H4 (cell line): ENCODE measurements at regions not wholly inside any gene's neighbourhood (a gene's known extent, or its start where the extent isn't known, plus 50 kb on each side); places are given as distances from the start of the nearest gene placed in this dataset.
"Not testable (repeated sequence)": the region's sequence is repeated elsewhere in the genome, so short reads cannot be mapped to it uniquely, and the experiment has no call there.

Experiments
- DNase-seq: peaks from one replicate; pipeline ENCODE4 v3.0.0-alpha.2; 2015; ENCODE audit warnings: low spot score

DNA sequence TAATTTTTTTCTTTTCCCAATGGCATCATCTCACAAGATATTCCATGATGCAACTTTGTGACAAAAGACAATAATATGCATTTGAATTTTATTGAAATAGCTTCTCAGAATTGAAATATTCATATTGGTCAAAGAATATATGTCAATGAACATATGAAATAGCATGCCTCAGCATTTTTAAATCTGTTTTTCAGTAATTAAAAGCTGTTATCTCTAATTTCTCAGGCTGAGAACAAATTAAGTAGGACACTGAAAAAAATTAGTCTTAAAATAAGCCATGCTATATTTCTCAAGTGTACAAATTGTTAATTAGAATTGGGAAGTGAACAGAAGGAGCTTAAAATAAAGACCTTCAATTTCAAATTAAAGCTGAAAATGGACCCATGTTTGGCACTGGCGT is 570.1 kb downstream of the MFSD1 start:
- DNase-seq, result no peak

DNA sequence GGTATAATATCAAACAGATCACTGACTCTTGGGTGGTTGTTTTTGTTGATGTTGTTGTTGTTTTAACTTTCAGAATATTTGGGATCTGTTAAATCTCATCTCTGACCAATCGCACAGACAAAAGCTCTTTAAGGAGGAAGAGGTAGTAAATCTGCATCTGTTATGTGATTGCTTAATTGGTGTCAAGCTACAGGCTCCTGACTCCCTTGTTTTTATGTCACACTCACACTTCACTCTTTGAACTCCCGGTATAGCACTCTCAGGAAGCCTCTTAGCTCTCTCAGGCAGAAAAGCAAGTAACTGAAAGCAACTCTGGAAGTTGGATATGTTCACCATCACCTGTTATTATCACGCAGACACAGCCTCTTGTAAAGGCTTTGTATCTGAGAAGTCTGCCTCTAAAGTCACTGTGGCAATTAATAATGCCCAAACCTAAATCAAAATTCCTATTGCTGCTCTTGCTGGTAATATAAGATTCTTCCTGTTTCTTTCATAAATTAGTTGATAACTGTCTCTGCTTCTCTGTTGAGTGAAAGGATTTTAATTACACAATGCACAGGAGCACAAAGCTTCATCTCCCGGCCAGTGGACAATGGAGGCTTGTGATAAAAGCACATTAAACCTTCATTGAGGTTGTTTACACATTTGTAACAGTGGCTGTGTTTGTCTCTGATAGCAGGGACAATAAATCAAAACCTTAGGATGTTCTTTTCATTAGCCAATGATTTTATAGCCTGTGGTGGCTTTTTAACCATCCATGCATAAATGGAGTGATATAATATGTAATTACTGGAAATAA is 576.7 kb downstream of the MFSD1 start:
- no peak for DNase-seq

DNA sequence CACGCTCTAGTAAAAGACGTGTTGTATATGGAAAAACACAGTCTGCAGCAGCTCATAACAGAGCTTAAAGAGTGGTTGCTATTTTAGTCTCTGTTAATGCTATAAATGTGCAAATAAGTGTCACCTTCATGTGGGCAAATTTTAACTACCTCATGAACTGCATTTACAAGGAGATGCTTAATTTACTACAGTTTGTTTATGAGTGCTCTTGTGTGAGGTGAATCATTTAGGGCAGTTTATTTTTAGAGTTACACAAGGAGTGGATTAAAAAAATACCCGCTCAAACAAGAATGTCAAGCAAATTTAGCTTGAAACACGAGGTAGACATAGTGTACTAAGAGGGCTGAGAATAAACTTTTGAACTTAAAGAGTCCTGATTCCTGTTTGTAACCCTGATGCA is 579.0 kb downstream of the MFSD1 start:
- DNase-seq, result no peak

DNA sequence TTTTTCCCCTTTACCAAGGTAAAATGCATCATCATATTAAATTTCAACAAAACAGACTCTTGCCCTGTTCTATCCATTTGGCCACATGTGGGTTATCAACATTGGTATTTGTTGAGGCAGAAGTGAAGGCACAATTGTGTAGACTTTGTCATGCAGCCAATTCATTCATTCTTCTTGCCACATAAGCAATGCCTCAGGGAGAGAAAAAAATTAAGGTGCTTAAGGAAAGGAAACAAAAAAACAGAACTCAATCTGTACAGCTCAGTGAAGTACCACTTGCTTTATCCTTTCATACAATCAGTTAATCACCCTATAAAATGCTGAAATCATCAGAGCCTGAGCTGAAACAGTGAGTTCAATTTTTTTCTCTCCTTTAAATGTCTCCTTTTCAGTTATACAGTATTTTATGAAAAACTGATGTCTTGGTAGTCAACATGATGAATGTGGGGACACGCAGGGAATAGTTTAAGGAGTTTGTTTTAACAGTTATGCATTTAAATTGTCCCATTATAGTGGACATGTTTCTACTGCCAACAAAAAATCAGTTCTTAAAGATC is 588.9 kb downstream of the MFSD1 start:
- no peak for DNase-seq

DNA sequence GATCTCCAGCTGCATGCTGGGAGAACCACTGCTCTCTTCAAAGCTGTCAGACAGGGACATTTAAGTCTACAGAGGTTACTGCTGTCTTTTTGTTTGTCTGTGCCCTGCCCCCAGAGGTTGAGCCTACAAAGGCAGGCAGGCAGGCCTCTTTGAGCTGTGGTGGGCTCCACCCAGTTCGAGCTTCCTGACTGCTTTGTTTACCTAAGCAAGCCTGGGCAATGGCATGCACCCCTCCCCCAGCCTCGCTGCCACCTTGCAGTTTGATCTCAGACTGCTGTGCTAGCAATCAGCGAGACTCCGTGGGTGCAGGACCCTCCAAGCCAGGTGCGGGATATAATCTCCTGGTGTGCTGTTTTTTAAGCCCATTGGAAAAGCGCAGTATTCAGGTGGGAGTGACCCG is 591.0 kb upstream of the IL12A start:
- not testable (repeated sequence) for DNase-seq

DNA sequence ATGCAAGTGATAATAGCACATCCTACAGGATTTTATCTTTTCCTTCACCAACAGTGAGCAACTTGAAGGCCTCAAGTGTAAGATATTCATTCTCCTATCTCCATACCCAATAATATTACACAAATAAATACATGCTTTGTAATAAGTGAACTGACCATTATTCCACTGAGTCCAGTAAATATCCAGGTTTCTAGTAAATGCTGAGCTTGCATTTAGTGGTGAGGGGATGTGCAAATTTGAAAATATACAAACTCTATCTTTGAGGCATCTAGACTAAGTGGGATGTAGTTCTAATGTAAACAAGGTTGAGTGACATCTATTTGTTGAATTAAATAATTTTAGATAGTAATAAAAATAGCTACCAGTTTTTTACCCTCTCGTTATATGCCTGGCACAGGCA is 587.6 kb upstream of the IL12A start:
- no peak for DNase-seq

DNA sequence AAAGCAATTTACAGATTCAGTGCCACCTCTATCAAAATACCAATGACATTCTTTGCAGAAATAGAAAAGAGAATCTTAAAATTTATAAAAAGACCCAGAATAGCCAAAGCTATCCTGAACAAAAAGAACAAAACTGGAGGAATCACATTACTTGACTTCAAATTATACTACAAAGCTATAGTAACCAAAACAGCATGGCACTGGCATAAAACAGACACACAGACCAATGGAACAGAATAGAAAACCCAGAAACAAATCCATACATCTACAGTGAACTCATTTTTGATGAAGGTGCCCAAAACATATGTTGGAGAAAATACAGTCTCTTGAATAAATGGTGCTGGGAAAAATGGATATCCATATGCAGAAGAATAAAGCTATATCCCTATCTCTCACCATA is 578.9 kb upstream of the IL12A start:
- not testable (repeated sequence) for DNase-seq

DNA sequence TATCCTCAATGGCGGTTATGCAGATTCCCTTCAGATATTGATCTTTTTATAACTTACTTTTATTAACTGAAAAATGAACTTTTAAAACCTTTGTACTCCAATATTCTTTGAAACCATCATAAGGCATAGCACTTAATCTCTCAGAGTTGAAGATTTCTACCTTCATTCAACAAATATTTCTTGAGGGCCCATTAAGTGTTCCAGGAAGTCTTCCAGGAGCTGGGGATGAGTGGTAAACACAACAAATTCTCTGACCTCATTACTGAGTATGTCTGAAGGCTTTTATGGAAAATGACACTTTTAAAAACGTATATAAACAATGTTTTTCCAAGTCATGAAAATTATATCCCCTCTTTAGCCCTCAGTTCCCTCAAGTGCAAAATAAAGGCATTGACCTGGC is 575.3 kb upstream of the IL12A start:
- DNase-seq, result no peak

DNA sequence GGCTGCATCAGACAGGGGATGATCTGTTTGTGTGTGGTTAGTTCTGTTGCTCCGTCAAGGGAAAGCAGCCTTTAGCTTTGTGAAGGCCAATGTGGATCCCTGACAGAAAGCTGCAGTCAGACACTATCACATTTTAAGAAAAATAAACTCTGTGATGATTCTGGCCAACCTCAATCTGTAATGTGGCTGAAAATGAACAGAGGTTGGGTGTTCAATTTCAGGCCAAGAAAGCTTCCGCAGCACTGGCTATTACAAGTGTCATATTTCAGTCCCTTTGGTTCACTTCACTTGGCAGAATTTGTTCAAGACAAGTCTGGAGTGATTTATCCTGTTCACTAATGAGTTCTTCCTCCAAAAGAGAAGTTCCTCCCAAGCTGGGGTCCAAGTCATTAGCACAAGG is 571.8 kb upstream of the IL12A start:
- peak; percentile 41 for DNase-seq

DNA sequence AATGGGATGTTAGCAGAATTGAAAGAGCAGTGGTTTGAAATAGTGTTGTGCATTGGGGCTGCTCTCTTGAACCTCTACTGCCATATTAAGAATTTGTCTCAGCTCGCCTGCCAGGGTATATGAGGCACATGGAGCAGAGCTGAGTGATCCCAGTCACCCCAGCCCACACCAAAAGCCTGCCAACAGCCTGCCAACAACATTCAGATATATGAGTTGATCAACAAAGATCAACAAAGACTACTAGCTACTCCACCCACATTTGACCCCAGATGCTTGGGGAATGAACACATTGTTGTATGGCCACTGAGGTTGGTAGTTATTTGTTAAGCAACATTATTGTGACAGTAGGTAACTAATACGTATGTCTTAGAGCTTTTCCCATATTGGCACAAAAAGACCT is 570.9 kb upstream of the IL12A start:
- DNase-seq, result no peak

DNA sequence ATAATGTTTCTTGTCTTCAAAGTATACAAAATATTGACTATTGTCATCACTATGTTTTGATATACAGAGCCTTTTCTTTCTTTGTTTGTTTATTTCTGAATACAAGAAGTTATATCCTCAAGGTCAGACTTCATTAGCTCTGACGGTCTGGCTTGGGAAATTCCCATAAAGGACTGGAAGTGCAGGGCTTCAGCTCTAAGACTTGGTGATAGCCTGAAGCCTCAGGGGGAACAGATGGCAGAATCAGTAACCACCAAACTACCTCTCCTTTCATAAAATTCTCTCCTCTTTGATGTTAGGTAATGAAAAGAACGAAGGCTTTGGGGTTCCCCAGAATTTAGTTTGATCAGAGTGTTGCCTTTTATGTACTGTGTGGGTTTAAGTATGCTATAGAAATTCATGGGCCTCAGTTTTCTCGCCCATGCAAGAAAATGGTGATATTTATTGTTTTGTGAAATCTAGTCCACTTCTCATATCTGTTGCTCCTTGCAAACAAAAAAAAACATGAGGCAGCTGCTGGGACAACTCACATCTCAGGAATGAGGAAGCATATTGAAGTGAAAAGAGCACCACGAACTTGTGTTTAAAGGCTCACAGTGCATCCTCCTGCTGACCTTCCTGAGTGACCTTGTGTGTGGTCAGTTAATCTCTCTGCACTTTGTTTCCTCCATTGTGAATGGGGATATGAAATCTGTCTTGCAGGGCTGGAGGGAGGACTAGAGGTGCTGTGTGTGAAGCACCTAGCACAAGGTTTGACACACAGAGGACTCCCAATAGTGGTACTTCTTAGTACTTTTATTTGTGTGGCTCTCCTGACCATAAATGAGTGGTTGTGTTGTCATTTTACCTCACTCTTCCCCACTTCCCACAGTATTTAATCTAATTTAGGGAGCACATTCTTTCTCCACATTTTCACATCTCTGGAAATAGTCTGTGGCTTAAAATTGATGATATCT is 569.8 kb upstream of the IL12A start:
- peak; percentile 16 for DNase-seq

DNA sequence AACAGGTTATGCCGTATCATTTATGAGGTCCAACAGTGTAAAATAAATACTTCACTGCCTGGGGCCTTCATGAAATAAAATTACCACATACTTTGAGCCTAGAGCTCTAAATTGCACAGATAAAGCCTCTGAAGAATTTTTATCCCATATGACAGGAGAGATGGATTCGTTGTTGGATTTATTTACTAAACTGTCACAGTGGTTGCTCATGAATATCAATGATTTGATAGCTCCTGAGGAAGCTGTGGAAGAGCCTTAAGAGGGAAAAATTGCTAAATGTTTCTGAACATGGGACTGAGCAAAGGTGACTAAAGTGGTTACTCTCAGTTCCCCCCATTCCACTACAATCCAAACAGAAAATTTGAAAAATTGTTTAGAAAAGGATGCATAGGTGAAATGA is 558.9 kb upstream of the IL12A start:
- DNase-seq, result no peak

DNA sequence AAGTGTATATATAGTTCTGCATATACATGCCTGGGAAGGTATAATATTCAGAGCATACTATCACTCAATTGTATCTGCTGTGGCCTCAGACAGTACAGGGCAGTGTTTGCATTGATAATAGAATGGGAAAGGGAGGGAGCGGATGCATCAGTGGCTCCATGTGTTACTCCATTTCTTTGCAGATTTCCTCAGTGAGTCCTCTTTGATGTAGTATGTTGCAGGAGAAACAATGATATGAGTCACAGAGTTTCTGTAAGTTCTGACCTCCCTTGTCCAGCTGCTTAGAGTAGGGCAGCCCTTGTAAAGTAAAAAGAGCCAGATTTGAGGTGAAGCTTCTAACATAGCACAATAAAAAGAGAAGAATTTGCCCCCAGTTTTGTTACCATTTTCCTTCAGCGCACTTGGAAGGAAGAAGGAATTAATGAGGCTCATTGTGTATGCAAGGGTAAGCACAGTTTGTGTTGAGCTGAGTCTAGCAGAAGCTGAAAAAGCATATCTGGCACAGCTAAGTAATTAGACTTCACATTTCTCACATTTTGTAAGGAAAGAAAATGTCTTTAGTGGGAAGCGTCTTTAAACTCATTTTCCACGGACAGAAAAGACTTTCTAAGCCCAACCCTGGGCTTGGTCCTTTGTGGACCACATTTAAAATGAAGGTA is 555.8 kb upstream of the IL12A start:
- no peak for DNase-seq

DNA sequence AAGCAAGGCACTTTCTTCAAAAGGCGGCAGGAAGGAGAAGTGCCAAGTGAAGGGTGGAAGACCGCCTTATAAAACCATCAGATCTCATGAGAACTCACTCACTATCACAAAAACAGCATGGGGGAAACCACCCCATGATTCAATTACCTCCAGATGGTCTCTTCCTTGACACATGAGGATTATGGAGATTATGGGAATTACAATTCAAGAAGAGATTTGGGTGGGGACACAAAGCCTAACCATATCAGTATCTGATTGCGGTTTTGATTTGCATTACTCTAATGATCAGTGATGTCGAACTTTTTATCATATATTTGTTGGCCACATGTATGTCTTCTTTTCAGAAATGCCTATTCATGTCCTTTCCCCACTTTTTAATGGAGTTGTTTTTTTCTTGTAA is 549.3 kb upstream of the IL12A start:
- no peak for DNase-seq

DNA sequence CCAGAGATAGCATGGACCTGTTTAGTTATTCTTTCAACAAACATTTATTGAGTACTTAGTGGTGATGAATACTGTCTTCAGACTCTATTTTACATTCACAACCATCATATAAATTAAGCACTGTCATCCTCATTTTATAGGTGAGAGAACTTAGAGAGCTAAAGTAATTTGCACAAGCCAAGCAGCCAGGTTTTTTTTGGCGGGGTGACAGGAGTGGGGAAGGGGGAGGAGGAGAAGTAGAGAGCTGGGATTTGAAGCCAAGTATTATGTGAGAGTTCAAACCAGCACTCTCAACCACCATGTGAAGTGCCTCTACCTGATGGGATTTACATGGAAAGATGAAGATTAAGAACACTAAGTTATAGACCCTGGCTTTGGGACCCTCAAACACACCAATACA is 547.4 kb upstream of the IL12A start:
- DNase-seq, result no peak

DNA sequence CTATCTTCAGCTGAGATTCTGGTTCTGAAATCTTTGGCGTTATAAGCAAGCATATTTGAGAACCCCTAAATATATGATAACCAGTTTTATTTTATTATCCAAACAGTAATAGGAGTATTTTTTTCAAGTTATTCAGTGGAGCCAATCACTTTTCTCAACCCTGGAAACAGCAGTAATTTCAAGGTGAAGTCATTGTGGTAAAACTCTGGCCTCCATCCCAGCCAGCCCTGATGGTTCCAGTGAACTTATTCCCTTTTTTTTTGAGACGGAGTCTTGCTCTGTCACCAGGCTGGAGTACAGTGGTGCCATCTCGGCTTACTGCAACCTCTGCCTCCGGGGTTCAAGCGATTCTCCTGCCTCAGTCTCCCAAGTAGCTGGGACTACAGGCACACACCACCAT is 545.4 kb upstream of the IL12A start:
- DNase-seq, result peak; percentile 23

DNA sequence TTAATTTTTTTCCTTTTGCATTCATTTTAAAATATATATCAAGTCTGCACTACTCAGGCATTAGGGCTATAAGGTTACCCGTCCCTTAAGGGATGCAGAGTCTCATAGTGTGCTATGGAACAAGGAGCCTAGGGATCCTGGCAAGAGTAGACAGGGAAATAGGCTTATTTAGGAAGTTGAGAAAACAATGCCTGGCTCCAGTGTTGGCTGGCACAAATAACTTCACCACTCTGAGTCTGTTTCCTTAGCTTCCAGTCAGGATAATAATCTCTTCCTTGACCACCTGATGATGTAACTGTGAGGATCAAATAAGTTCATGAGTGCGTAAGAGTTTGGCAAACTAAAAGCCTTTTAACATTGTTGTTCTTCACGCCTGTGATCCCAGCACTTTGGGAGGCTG is 540.8 kb upstream of the IL12A start:
- no peak for DNase-seq

DNA sequence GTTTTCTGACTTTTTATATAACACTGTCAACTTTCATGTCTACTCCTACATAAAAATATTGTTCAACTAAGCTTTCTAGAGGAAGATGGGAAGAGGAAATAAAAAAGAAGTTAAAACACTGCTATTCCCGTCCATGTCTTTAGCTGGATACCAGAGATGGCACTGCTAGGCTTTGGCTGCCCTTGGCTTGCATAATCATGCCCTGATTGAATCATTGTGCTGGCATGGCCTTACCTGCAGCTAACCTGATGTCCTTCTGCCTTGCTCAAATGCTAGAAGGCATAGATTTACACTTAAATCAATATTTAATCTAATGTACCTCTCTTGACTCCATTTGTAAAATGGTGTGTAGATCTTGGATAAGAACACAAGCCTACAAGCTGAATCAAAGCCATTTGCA is 539.7 kb upstream of the IL12A start:
- DNase-seq, result no peak

DNA sequence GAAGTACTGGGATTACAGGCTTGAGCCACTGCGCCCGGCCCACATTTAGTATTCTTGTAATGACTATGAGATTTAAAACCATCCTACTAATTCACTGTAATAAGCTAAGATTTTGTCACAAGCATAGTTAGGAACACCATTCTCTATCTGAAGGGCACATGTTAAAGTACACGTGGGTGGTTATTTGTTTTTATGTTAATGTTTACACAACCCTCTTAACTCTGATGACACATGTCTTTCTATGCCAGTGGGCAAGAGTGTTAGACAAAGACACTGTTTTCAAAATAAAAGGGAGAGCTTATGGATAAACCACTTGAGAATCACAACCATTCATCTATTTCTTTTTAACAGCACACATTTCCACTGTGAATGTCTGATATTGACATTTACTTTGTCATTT is 537.6 kb upstream of the IL12A start:
- DNase-seq, result no peak

DNA sequence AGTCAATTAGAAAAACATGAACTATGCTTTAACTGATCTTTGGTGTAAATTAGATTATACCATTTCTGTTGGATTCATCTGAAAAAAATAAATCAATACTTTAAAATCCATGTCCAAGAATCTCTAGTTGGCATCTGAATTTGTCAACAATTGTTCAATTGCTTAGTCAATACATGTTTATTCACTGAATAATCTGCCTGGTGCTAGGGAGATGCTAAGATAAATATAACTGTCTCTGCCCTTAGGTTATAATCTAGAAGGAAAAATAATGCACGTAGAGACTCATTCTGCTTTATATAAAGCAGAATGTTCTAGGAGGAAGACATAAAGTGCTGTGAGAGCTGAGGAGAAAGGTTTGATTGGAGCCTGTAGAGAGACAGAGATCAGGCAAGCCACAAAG is 537.2 kb upstream of the IL12A start:
- no peak for DNase-seq

DNA sequence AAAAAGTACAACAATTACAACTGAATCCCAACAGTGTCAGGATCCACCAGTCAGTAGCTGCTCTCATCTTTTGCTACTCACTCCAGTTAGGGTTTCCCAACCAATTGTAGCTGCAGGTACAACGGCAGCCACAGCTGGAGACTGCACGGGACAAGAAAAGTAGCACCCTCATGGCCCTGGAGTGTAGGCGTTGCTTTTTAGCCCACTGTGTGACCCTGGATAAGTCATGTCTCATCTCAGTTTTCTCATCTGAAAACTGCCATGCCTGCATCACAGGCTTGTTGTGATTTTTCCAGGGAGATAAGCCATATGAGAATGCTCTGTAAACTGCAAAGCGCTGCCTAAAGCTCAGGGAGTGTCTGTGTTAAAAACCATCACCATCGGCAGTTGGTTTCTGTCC is 535.6 kb upstream of the IL12A start:
- DNase-seq, result no peak

DNA sequence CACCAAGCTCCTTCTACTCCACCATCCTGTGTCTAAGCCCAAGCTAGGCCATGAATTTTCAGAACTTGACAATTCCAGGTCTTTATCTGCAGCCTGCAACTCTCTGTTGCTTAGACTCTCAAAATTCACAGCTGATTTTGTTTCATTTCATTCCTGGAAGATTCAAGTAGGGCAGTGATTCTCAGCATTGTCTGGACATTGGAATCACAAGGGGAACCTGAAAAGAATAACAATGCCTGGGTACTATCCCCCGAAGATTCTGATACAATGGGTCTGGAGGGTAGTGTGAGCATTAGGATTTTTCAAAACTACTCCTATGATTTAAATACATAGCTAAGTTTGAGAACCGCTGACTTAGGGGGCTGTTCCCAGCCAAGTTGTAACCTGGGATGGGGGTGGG is 534.7 kb upstream of the IL12A start:
- DNase-seq, result no peak
